ENCODE measurements at regions not wholly inside any gene's neighbourhood (a gene's known extent, or its start where the extent isn't known, plus 50 kb on each side); places are given as distances from the start of the nearest gene placed in this dataset.

DNA sequence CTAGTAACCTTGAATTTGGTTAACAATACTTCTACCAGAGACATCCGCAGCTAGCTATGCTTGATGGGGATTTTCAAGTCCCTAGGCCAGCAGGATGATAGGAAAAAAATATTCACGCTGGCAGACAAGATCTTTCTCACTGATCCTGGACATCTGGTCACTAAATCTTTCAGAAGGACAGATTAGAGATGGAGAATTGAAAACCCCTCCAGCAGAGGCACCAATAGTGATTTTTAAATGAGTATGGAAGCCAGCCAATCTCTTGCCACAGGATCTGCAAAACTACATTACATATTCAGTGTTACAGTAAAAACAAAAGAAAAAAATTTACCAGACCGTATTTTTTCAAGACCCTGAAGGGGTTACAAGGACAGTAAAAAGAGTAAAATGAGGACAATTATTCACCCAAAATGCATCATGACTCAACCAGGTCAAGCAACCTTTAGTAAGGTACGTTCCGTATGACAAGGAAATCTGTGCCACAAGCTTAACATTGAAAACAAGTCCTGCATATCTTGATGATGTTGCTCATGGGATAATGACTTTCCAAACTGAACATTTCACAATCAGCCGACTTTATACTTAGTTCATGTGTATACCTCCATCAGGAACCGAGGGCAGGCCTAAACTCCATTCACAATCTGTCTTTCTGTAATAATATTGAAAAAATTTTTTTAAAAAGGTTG lies 239.5 kb downstream of the GXYLT1 start:
- TF ChIP-seq TEAD4 (IDR thresholded peaks at IDR 0.05) (no peak), EGR1 (IDR thresholded peaks at IDR 0.05) (no peak), TAF1 (IDR thresholded peaks at IDR 0.05; ENCODE audit: low read depth) (no peak), CEBPB (IDR thresholded peaks at IDR 0.05) (no peak), EP300 (IDR thresholded peaks at IDR 0.05; ENCODE audit: borderline replicate concordance) (no peak)

All from Ishikawa (cell line).